IMR-90 (cell line): ENCODE measurements at regions not wholly inside any gene's neighbourhood (a gene's known extent, or its start where the extent isn't known, plus 50 kb on each side); places are given as distances from the start of the nearest gene placed in this dataset.

ENCODE experiments used
- ATAC-seq: fragments of 200-7000 bp; cut with Tn5 transposase; 2 replicates; pipeline ENCODE4 v1.9.1; 2020; ENCODE audit warnings: low read depth, mild to moderate bottlenecking, moderate library complexity
- BruUV-seq: library from RNA; stranded (reverse); fragments of 400-500 nt; replicated peaks from 2 replicates; lab custom pipeline; 2021; lab: Mats Ljungman, UMichigan
- CTCF ChIA-PET: fragments of 300-600 bp; formaldehyde crosslinking; extraction: SDS; loops from one replicate; lab custom pipeline; 2021; ENCODE audit warnings: antibody characterized with exemption; lab: Yijun Ruan, JAX
- POLR2A ChIA-PET: fragments of 300-600 bp; sonication (Branson Sonifier 250); formaldehyde crosslinking; loops from one replicate; lab custom pipeline; 2022; ENCODE audit warnings: antibody characterized with exemption; ENCODE audit not compliant: unreplicated experiment; lab: Charles Lee
- DNase-seq: peaks from one replicate; pipeline ENCODE4 v3.0.0; 2013
- H2AFZ ChIP-seq: replicated peaks from 2 replicates; pipeline ENCODE3; 2013; ENCODE audit warnings: low read length, mild to moderate bottlenecking; ENCODE audit not compliant: poor library complexity
- H2AK5ac ChIP-seq: 2 replicates; pipeline ENCODE4 v1.6.1; 2013; ENCODE audit warnings: low read depth, low read length, inconsistent platforms
- H2AK9ac ChIP-seq: replicated peaks from 2 replicates; pipeline ENCODE3; 2013; ENCODE audit warnings: mild to moderate bottlenecking, low read depth, low read length, moderate library complexity; ENCODE audit not compliant: poor library complexity
- H2BK120ac ChIP-seq: 2 replicates; pipeline ENCODE4 v1.6.1; 2013; ENCODE audit warnings: low read depth, low read length, inconsistent platforms
- H2BK15ac ChIP-seq: 3 replicates; pipeline ENCODE4 v1.6.1; 2013; ENCODE audit warnings: low read depth, low read length, inconsistent platforms
- H2BK20ac ChIP-seq: 2 replicates; pipeline ENCODE4 v1.6.1; 2013; ENCODE audit warnings: low read depth, mild to moderate bottlenecking, inconsistent platforms, low read length, moderate library complexity
- H2BK5ac ChIP-seq: 2 replicates; pipeline ENCODE4 v1.6.1; 2013; ENCODE audit warnings: mild to moderate bottlenecking, low read depth, low read length, inconsistent platforms; ENCODE audit not compliant: poor library complexity, severe bottlenecking
- H3K14ac ChIP-seq: replicated peaks from 2 replicates; pipeline ENCODE4 v1.6.1; 2013; ENCODE audit warnings: low read depth, low read length, inconsistent platforms
- H3K18ac ChIP-seq: 2 replicates; pipeline ENCODE4 v1.6.1; 2013; ENCODE audit warnings: low read depth, low read length, control low read depth
- H3K23ac ChIP-seq: 2 replicates; pipeline ENCODE4 v1.6.1; 2013; ENCODE audit warnings: low read depth, low read length, inconsistent platforms
- H3K27ac ChIP-seq: 2 replicates; pipeline ENCODE4 v1.5.1; 2013; ENCODE audit warnings: mild to moderate bottlenecking, control low read depth, low read length; ENCODE audit not compliant: insufficient read depth
- H3K27me3 ChIP-seq: 2 replicates; pipeline ENCODE4 v1.6.1; 2013; ENCODE audit warnings: low read length; ENCODE audit not compliant: control insufficient read depth, insufficient read depth
- H3K36me3 ChIP-seq: 2 replicates; pipeline ENCODE4 v1.6.1; 2013; ENCODE audit warnings: low read length, mixed read lengths; ENCODE audit not compliant: control insufficient read depth, insufficient read depth
- H3K4ac ChIP-seq: 2 replicates; pipeline ENCODE4 v1.6.1; 2013; ENCODE audit warnings: low read depth, low read length, inconsistent platforms
- H3K4me1 ChIP-seq: 2 replicates; pipeline ENCODE4 v1.6.1; 2013; ENCODE audit warnings: low read length, mixed read lengths; ENCODE audit not compliant: control insufficient read depth, insufficient read depth
- H3K4me2 ChIP-seq: 2 replicates; pipeline ENCODE4 v1.6.1; 2013; ENCODE audit warnings: low read depth, mild to moderate bottlenecking, control low read depth, low read length, moderate library complexity
- H3K4me3 ChIP-seq: 2 replicates; pipeline ENCODE4 v1.5.1; 2013; ENCODE audit warnings: low read depth, mild to moderate bottlenecking, control low read depth, low read length, moderate library complexity; ENCODE audit not compliant: insufficient read depth
- H3K56ac ChIP-seq: 2 replicates; pipeline ENCODE4 v1.6.1; 2013; ENCODE audit warnings: low read length, inconsistent platforms; ENCODE audit not compliant: insufficient read depth; ENCODE audit errors: extremely low read depth
- H3K79me1 ChIP-seq, 2 experiments: 2 replicates each; pipeline ENCODE4 v1.6.1; 2013; ENCODE audit warnings: low read length in 2 of 2, inconsistent platforms in 1 of 2, low read depth in 1 of 2
- H3K9ac ChIP-seq: 2 replicates; pipeline ENCODE4 v1.6.1; 2013; ENCODE audit warnings: low read depth, low read length, control low read depth
- H3K9me1 ChIP-seq: 2 replicates; pipeline ENCODE4 v1.6.1; 2013; ENCODE audit warnings: low read length, inconsistent platforms; ENCODE audit not compliant: insufficient read depth
- H3K9me3 ChIP-seq: 2 replicates; pipeline ENCODE4 v1.6.1; 2013; ENCODE audit warnings: low read length; ENCODE audit not compliant: control insufficient read depth, insufficient read depth
- H4K20me1 ChIP-seq: 2 replicates; pipeline ENCODE4 v1.6.1; 2013; ENCODE audit warnings: low read length, inconsistent platforms; ENCODE audit not compliant: insufficient read depth
- H4K5ac ChIP-seq: 2 replicates; pipeline ENCODE4 v1.6.1; 2013; ENCODE audit warnings: mild to moderate bottlenecking, low read depth, low read length, control low read depth
- H4K8ac ChIP-seq, 2 experiments: 2 replicates each; pipeline ENCODE4 v1.6.1; 2013; ENCODE audit warnings: low read depth in 2 of 2, low read length in 2 of 2, control low read depth in 1 of 2, inconsistent platforms in 1 of 2
- H4K91ac ChIP-seq: 2 replicates; pipeline ENCODE4 v1.6.1; 2013; ENCODE audit warnings: low read depth, low read length, inconsistent platforms; ENCODE audit not compliant: insufficient read depth
- BHLHE40 ChIP-seq: fragments of 150-350 bp; IDR thresholded peaks from 2 replicates; pipeline ENCODE4 v1.6.1; 2016; ENCODE audit warnings: mild to moderate bottlenecking, low read depth, low read length
- CEBPB ChIP-seq: IDR thresholded peaks from 2 replicates; pipeline ENCODE4 v1.6.1; 2012; ENCODE audit warnings: low read depth, low read length, improper control_type of control experiment
- CHD1 ChIP-seq: IDR thresholded peaks from 2 replicates; pipeline ENCODE4 v1.6.1; 2012; ENCODE audit warnings: low read depth, low read length, improper control_type of control experiment
- FOS ChIP-seq: fragments of 150-350 bp; IDR thresholded peaks from 2 replicates; pipeline ENCODE4 v1.6.1; 2016; ENCODE audit warnings: low read depth, low read length
- MAFK ChIP-seq: IDR thresholded peaks from 2 replicates; pipeline ENCODE4 v1.6.1; 2012; ENCODE audit warnings: low read depth, low read length, improper control_type of control experiment
- MAZ ChIP-seq: IDR thresholded peaks from 2 replicates; pipeline ENCODE4 v1.6.1; 2012; ENCODE audit warnings: low read depth, mild to moderate bottlenecking, low read length, improper control_type of control experiment, moderate library complexity, borderline replicate concordance
- MXI1 ChIP-seq: IDR thresholded peaks from 2 replicates; pipeline ENCODE4 v1.6.1; 2012; ENCODE audit warnings: low read depth, mild to moderate bottlenecking, low read length, moderate library complexity, borderline replicate concordance
- NFE2L2 ChIP-seq: fragments of 150-350 bp; IDR thresholded peaks from 2 replicates; pipeline ENCODE4 v1.6.1; 2016; ENCODE audit warnings: low read depth, mild to moderate bottlenecking, low read length
- POLR2A ChIP-seq: IDR thresholded peaks from 2 replicates; pipeline ENCODE4 v1.6.1; 2012; ENCODE audit warnings: mild to moderate bottlenecking, low read depth, low read length
- RAD21 ChIP-seq: IDR thresholded peaks from 2 replicates; pipeline ENCODE4 v1.6.1; 2012; ENCODE audit warnings: low read length, improper control_type of control experiment
- RCOR1 ChIP-seq: IDR thresholded peaks from 2 replicates; pipeline ENCODE4 v1.6.1; 2012; ENCODE audit warnings: mild to moderate bottlenecking, low read length, improper control_type of control experiment; ENCODE audit not compliant: insufficient replicate concordance
- RFX5 ChIP-seq: IDR thresholded peaks from 2 replicates; pipeline ENCODE4 v1.8.0; 2012; ENCODE audit warnings: low read depth, mild to moderate bottlenecking, low read length, moderate library complexity
- SMC3 ChIP-seq: fragments of 150-350 bp; IDR thresholded peaks from 2 replicates; pipeline ENCODE4 v1.6.1; 2016; ENCODE audit warnings: low read depth, mild to moderate bottlenecking, antibody characterized with exemption, low read length, moderate library complexity
- WGBS, 2 experiments: methylation state at CpG; one replicate each; pipeline versions ENCODE4 v1.1.5 to v1.1.7; 2013; ENCODE audit warnings: missing lambda C conversion rate in 2 of 2; ENCODE audit not compliant: insufficient read length in 1 of 2; ENCODE audit errors: extremely low coverage in 2 of 2; 5-methylcytosine and 5-hydroxymethylcytosine counted together
- dilution Hi-C: fragments of 300-500 bp; cut with HindIII; formaldehyde crosslinking; loops from one replicate; pipeline ENCODE4 v1.14.3; 2018; ENCODE audit warnings: low sequenced_read_pairs; ENCODE audit not compliant: unreplicated experiment
- in situ Hi-C: fragments of 300-500 bp; cut with MboI; formaldehyde crosslinking; loops from 3 replicates; pipeline ENCODE4 v1.14.3; 2019; ENCODE audit warnings: low sequenced_read_pairs, inconsistent platforms, mixed read lengths
- intact Hi-C: fragments of 100-400 bp; cut with micrococcal nuclease; formaldehyde crosslinking; loops from 2 replicates; pipeline ENCODE4 v1.10.0; 2022
- TF ChIP-seq, protein P1 (sequence below): fragments of 150-350 bp; IDR thresholded peaks from 2 replicates; pipeline ENCODE4 v1.6.1; 2017; ENCODE audit warnings: mild to moderate bottlenecking, antibody characterized with exemption, low read length, low read depth
- TF ChIP-seq, protein P2 (sequence below): fragments of 150-350 bp; IDR thresholded peaks from 2 replicates; pipeline ENCODE4 v1.6.1; 2016; ENCODE audit warnings: low read depth, mild to moderate bottlenecking, low read length, moderate library complexity, borderline replicate concordance

DNA sequence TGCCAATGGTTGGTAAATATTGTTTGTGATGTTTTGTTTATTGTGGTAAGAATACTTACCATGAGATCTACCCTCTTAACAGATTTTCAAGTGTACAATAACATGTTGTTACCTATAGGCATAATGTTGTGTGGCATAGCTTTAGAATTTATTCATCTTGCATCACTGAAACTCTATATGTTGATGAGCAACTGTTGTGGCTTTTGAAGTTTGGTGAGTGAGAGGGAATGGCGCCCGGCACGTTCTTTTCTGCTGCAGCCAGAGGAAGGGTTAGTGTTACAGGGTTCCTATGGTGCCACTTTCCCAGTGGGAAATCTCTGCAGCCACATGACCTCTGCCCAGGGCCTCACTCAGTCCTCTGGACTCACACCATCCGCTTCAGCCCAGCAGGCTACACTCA, 342.5 kb upstream of the ADGRL2 start:
- Histone ChIP-seq H3K36me3 (no peaks in the 10 kb centered on the region), H3K23ac (no peak overlapping the region), H3K27me3 (no peaks in the 10 kb centered on the region), H4K8ac (no peak overlapping the region), H2AFZ (no peak overlapping the region), H3K79me1 (no peaks in the 10 kb centered on the region), H4K5ac (no peak overlapping the region), H3K4me2 (no peak overlapping the region), H4K20me1 (no peaks in the 10 kb centered on the region), H3K9ac (no peak overlapping the region), H3K4ac (no peak overlapping the region), H2BK5ac (no peak overlapping the region), H3K4me1 (no peaks in the 10 kb centered on the region), H2AK5ac (no peak overlapping the region), H2BK15ac (no peak overlapping the region), H3K14ac (no peak overlapping the region), H3K9me1 (no peaks in the 10 kb centered on the region), H3K4me3 (no peak overlapping the region), H3K18ac (no peak overlapping the region), H2BK20ac (no peak overlapping the region), H3K27ac (no peak overlapping the region), H4K91ac (no peak overlapping the region), H2BK120ac (no peak overlapping the region), H3K56ac (no peak overlapping the region), H3K9me3 (no peaks in the 10 kb centered on the region), H2AK9ac (no peak overlapping the region)
- ChIA-PET CTCF (no interaction called here), POLR2A (no interaction called here)
- in situ Hi-C loops = no loop called here
- DNase-seq (no peak), ATAC-seq (no peak)
- intact Hi-C loops = no loop called here
- dilution Hi-C loops = no loop called here
- BruUV-seq = no TSS peak
- WGBS, 2 experiments = no CpG with 5 or more reads among the region's 4 CpGs
- TF ChIP-seq NFE2L2 = no peak
- no peak for TF ChIP-seq RAD21
- TF ChIP-seq CHD1 = no peak
- no peak for TF ChIP-seq SMC3
- no peak for TF ChIP-seq RFX5
- TF ChIP-seq BHLHE40 = no peak
- no peak for TF ChIP-seq FOS
- TF ChIP-seq, protein P1, sequence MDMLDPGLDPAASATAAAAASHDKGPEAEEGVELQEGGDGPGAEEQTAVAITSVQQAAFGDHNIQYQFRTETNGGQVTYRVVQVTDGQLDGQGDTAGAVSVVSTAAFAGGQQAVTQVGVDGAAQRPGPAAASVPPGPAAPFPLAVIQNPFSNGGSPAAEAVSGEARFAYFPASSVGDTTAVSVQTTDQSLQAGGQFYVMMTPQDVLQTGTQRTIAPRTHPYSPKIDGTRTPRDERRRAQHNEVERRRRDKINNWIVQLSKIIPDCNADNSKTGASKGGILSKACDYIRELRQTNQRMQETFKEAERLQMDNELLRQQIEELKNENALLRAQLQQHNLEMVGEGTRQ = no peak
- TF ChIP-seq MAZ = no peak
- no peak for TF ChIP-seq RCOR1
- TF ChIP-seq MAFK = no peak
- TF ChIP-seq POLR2A = no peak
- TF ChIP-seq, protein P2, sequence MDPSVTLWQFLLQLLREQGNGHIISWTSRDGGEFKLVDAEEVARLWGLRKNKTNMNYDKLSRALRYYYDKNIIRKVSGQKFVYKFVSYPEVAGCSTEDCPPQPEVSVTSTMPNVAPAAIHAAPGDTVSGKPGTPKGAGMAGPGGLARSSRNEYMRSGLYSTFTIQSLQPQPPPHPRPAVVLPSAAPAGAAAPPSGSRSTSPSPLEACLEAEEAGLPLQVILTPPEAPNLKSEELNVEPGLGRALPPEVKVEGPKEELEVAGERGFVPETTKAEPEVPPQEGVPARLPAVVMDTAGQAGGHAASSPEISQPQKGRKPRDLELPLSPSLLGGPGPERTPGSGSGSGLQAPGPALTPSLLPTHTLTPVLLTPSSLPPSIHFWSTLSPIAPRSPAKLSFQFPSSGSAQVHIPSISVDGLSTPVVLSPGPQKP = no peak
- no peak for TF ChIP-seq MXI1
- no peak for TF ChIP-seq CEBPB
